ENCODE measurements at regions not wholly inside any gene's neighbourhood (a gene's known extent, or its start where the extent isn't known, plus 50 kb on each side); places are given as distances from the start of the nearest gene placed in this dataset.
A peak's percentile ranks its signal among the peaks of the same experiment; 100 is the strongest.

DNA sequence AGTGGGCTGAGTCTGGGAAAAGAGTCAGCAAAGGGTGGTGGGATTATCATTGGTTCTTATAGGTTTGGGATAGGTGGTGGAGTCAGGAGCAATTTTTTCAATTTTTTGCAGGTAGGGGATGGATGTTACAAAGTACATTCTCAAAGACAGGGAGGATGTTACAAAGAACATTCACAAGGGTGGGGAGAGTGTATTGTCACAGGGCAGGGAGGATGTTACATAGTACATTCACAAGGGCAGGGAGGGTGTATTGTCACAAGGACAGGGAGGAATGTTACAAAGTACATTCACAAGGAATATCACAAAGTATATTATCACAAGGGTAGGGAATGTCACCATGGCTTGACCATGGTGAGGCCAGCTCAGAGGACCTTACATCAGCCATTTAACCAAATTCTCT is 58.6 kb upstream of the WDR75 start:
- Histone ChIP-seq H3K9me3 (ENCODE audit: low read depth, low read length) (no peaks in the 10 kb centered on the region), H4K20me1 (ENCODE audit: insufficient read depth, low read length) (no peaks in the 10 kb centered on the region), H3K27ac (ENCODE audit: low read depth, low read length) (no peak overlapping the region), H3K27me3 (ENCODE audit: insufficient read depth, low read length) (no peaks in the 10 kb centered on the region), H2AFZ (ENCODE audit: low read length) (peak overlapping the region; percentile 20), H3K4me3 (ENCODE audit: insufficient read depth, low read length) (no peak overlapping the region), H3K4me1 (ENCODE audit: insufficient read depth, low read length) (peaks cover 16% of the 10 kb centered on the region), H3K36me3 (ENCODE audit: insufficient read depth, low read length) (no peaks in the 10 kb centered on the region), H3K4me2 (ENCODE audit: insufficient read depth, low read length) (no peak overlapping the region), H3K79me2 (ENCODE audit: insufficient read depth, low read length) (no peaks in the 10 kb centered on the region)
- no peak for TF ChIP-seq CTCF (IDR thresholded peaks at IDR 0.05; ENCODE audit: extremely low read depth, low read depth, low read length)
- no peak for DNase-seq (ENCODE audit: insufficient read length, low spot score, missing footprints)

- no peaks in the 10 kb centered on the region for H3K4me1 ChIP-seq (ENCODE audit: insufficient read depth, low read length)
- TF ChIP-seq CTCF (IDR thresholded peaks at IDR 0.05; ENCODE audit: extremely low read depth, low read depth, low read length) = no peak
- no peak overlapping the region for H3K27ac ChIP-seq (ENCODE audit: low read depth, low read length)
- no peak overlapping the region for H3K4me2 ChIP-seq (ENCODE audit: insufficient read depth, low read length)
- H4K20me1 ChIP-seq (ENCODE audit: insufficient read depth, low read length) = no peaks in the 10 kb centered on the region
- no peaks in the 10 kb centered on the region for H3K27me3 ChIP-seq (ENCODE audit: insufficient read depth, low read length)
- H3K36me3 ChIP-seq (ENCODE audit: insufficient read depth, low read length) = no peaks in the 10 kb centered on the region
- H3K79me2 ChIP-seq (ENCODE audit: insufficient read depth, low read length) = no peaks in the 10 kb centered on the region
- no peak overlapping the region for H2AFZ ChIP-seq (ENCODE audit: low read length)
- H3K9me3 ChIP-seq (ENCODE audit: low read depth, low read length) = no peaks in the 10 kb centered on the region
- no peak for DNase-seq (ENCODE audit: insufficient read length, low spot score, missing footprints)
- no peak overlapping the region for H3K4me3 ChIP-seq (ENCODE audit: insufficient read depth, low read length)
These were observed 54.5 kb upstream of the WDR75 start for GRCh38 chr2:189386741-189387140.

GRCh38 chr2:189391201-189391600 is 50.1 kb upstream of the WDR75 start:
- Histone ChIP-seq H3K27ac (ENCODE audit: low read depth, low read length) (no peak overlapping the region), H3K27me3 (ENCODE audit: insufficient read depth, low read length) (no peaks in the 10 kb centered on the region), H3K36me3 (ENCODE audit: insufficient read depth, low read length) (no peaks in the 10 kb centered on the region), H3K79me2 (ENCODE audit: insufficient read depth, low read length) (no peaks in the 10 kb centered on the region), H3K4me2 (ENCODE audit: insufficient read depth, low read length) (no peak overlapping the region), H3K4me3 (ENCODE audit: insufficient read depth, low read length) (no peak overlapping the region), H3K4me1 (ENCODE audit: insufficient read depth, low read length) (peaks cover 23% of the 10 kb centered on the region), H3K9me3 (ENCODE audit: low read depth, low read length) (no peaks in the 10 kb centered on the region), H2AFZ (ENCODE audit: low read length) (no peak overlapping the region), H4K20me1 (ENCODE audit: insufficient read depth, low read length) (no peaks in the 10 kb centered on the region)
- no peak for DNase-seq (ENCODE audit: insufficient read length, low spot score, missing footprints)
- no peak for TF ChIP-seq CTCF (IDR thresholded peaks at IDR 0.05; ENCODE audit: extremely low read depth, low read depth, low read length)
